22Rv1 (cell line): ENCODE measurements at regions not wholly inside any gene's neighbourhood (a gene's known extent, or its start where the extent isn't known, plus 50 kb on each side); places are given as distances from the start of the nearest gene placed in this dataset.

Experiments
- ZFX ChIP-seq: fragments of 450-650 bp; IDR thresholded peaks from 2 replicates; pipeline ENCODE4 v1.6.1; 2017; ENCODE audit warnings: antibody characterized with exemption, borderline replicate concordance
- TF ChIP-seq, protein P1 (sequence below): fragments of 450-650 bp; IDR thresholded peaks from 2 replicates; pipeline ENCODE4 v1.5.1; 2017; ENCODE audit warnings: mild to moderate bottlenecking

- TF ChIP-seq, protein P1, sequence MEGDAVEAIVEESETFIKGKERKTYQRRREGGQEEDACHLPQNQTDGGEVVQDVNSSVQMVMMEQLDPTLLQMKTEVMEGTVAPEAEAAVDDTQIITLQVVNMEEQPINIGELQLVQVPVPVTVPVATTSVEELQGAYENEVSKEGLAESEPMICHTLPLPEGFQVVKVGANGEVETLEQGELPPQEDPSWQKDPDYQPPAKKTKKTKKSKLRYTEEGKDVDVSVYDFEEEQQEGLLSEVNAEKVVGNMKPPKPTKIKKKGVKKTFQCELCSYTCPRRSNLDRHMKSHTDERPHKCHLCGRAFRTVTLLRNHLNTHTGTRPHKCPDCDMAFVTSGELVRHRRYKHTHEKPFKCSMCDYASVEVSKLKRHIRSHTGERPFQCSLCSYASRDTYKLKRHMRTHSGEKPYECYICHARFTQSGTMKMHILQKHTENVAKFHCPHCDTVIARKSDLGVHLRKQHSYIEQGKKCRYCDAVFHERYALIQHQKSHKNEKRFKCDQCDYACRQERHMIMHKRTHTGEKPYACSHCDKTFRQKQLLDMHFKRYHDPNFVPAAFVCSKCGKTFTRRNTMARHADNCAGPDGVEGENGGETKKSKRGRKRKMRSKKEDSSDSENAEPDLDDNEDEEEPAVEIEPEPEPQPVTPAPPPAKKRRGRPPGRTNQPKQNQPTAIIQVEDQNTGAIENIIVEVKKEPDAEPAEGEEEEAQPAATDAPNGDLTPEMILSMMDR, result no peak
- no peak for TF ChIP-seq ZFX
Measured at GRCh38 chr10:60621018-60621417, 157.3 kb upstream of the CDK1 start.
